ENCODE measurements at regions not wholly inside any gene's neighbourhood (a gene's known extent, or its start where the extent isn't known, plus 50 kb on each side); places are given as distances from the start of the nearest gene placed in this dataset.
A peak's percentile ranks its signal among the peaks of the same experiment; 100 is the strongest.

- Mint-ChIP-seq H3K4me3 (no peak overlapping the region), H3K36me3 (ENCODE audit: low read depth) (peaks cover 23% of the 10 kb centered on the region), H3K27ac (no peak overlapping the region), H3K9me3 (peaks cover 29% of the 10 kb centered on the region), H3K4me1 (peaks cover 24% of the 10 kb centered on the region), H3K27me3 (ENCODE audit: low read depth, poor library complexity) (no peaks in the 10 kb centered on the region)
- no peak for TF ChIP-seq CTCF (IDR thresholded peaks at IDR 0.05)
- DNase-seq, result no peak
These were observed 65.3 kb downstream of the IFNG start for GRCh38 chr12:68094195-68094594.

GRCh38 chr12:68092976-68093375, 66.6 kb downstream of the IFNG start:
- TF ChIP-seq CTCF (IDR thresholded peaks at IDR 0.05), result no peak
- H3K27ac Mint-ChIP-seq, result no peak overlapping the region
- H3K27me3 Mint-ChIP-seq (ENCODE audit: low read depth, poor library complexity), result no peaks in the 10 kb centered on the region
- peaks cover 24% of the 10 kb centered on the region for H3K4me1 Mint-ChIP-seq
- H3K4me3 Mint-ChIP-seq, result no peak overlapping the region
- DNase-seq, result no peak
- peaks cover 26% of the 10 kb centered on the region for H3K9me3 Mint-ChIP-seq
- H3K36me3 Mint-ChIP-seq (ENCODE audit: low read depth), result peaks cover 22% of the 10 kb centered on the region

GRCh38 chr12:68089101-68089500, 70.4 kb downstream of the IFNG start:
- Mint-ChIP-seq H3K27me3 (ENCODE audit: low read depth, poor library complexity) (no peaks in the 10 kb centered on the region), H3K4me3 (no peak overlapping the region), H3K9me3 (peaks cover 40% of the 10 kb centered on the region), H3K4me1 (peaks cover 21% of the 10 kb centered on the region), H3K27ac (no peak overlapping the region), H3K36me3 (ENCODE audit: low read depth) (peaks cover 28% of the 10 kb centered on the region)
- DNase-seq, result no peak
- no peak for TF ChIP-seq CTCF (IDR thresholded peaks at IDR 0.05)

- Mint-ChIP-seq H3K4me1 (peaks cover 11% of the 10 kb centered on the region), H3K27me3 (ENCODE audit: low read depth, poor library complexity) (no peaks in the 10 kb centered on the region), H3K4me3 (no peak overlapping the region), H3K9me3 (peaks cover 62% of the 10 kb centered on the region), H3K27ac (no peak overlapping the region), H3K36me3 (ENCODE audit: low read depth) (peaks cover 45% of the 10 kb centered on the region)
- no peak for DNase-seq
- no peak for TF ChIP-seq CTCF (IDR thresholded peaks at IDR 0.05)
These were observed 73.4 kb downstream of the IFNG start for GRCh38 chr12:68086019-68086603.

- Mint-ChIP-seq H3K27ac (peak overlapping the region; percentile 42), H3K4me1 (peaks cover 25% of the 10 kb centered on the region), H3K27me3 (ENCODE audit: low read depth, poor library complexity) (no peaks in the 10 kb centered on the region), H3K9me3 (peaks cover 38% of the 10 kb centered on the region), H3K4me3 (no peak overlapping the region), H3K36me3 (ENCODE audit: low read depth) (peaks cover 23% of the 10 kb centered on the region)
- TF ChIP-seq CTCF (IDR thresholded peaks at IDR 0.05), result no peak
- no peak for DNase-seq
These were observed 78.0 kb downstream of the IFNG start for GRCh38 chr12:68081561-68081960.

GRCh38 chr12:68080577-68080976, 79.0 kb downstream of the IFNG start:
- no peak for TF ChIP-seq CTCF (IDR thresholded peaks at IDR 0.05)
- peaks cover 21% of the 10 kb centered on the region for H3K4me1 Mint-ChIP-seq
- H3K36me3 Mint-ChIP-seq (ENCODE audit: low read depth), result peaks cover 23% of the 10 kb centered on the region
- DNase-seq, result no peak
- H3K27ac Mint-ChIP-seq, result peak overlapping the region; percentile 91
- H3K4me3 Mint-ChIP-seq, result no peak overlapping the region
- no peaks in the 10 kb centered on the region for H3K27me3 Mint-ChIP-seq (ENCODE audit: low read depth, poor library complexity)
- H3K9me3 Mint-ChIP-seq, result peaks cover 38% of the 10 kb centered on the region
